Neural progenitor cell (in vitro differentiated cells): ENCODE measurements at regions not wholly inside any gene's neighbourhood (a gene's known extent, or its start where the extent isn't known, plus 50 kb on each side); places are given as distances from the start of the nearest gene placed in this dataset.

ENCODE experiments used
- DNase-seq: peaks from one replicate; pipeline ENCODE4 v3.0.0-alpha.2; 2016; ENCODE audit warnings: low spot score
- H2AFZ ChIP-seq: fragments of 200-600 bp; sonication (generic); replicated peaks from 2 replicates; pipeline ENCODE4 v1.6.1; 2016; ENCODE audit warnings: antibody characterized with exemption
- H3F3A ChIP-seq: fragments of 200-600 bp; sonication (generic); 2 replicates; pipeline ENCODE4 v1.6.1; 2016; ENCODE audit warnings: antibody characterized with exemption, low read depth
- H3K27ac ChIP-seq: fragments of 200-600 bp; sonication (generic); 2 replicates; pipeline ENCODE4 v1.5.1; 2016; ENCODE audit warnings: mild to moderate bottlenecking
- H3K27me3 ChIP-seq: fragments of 200-600 bp; sonication (generic); 2 replicates; pipeline ENCODE4 v1.6.1; 2016; ENCODE audit warnings: mild to moderate bottlenecking, moderate library complexity
- H3K36me3 ChIP-seq: fragments of 200-600 bp; sonication (generic); 2 replicates; pipeline ENCODE4 v1.5.1; 2016
- H3K4me1 ChIP-seq: fragments of 200-600 bp; sonication (generic); 2 replicates; pipeline ENCODE4 v1.6.1; 2016; ENCODE audit warnings: mixed run types
- H3K4me2 ChIP-seq: fragments of 200-600 bp; sonication (generic); 2 replicates; pipeline ENCODE4 v1.6.1; 2016
- H3K4me3 ChIP-seq: fragments of 200-600 bp; sonication (generic); 2 replicates; pipeline ENCODE4 v1.5.1; 2016
- H3K79me2 ChIP-seq: fragments of 200-600 bp; sonication (generic); 2 replicates; pipeline ENCODE4 v1.6.1; 2016; ENCODE audit warnings: low read depth
- H3K9ac ChIP-seq: fragments of 200-600 bp; sonication (generic); 2 replicates; pipeline ENCODE4 v1.6.1; 2016
- H3K9me3 ChIP-seq: fragments of 200-600 bp; sonication (generic); 2 replicates; pipeline ENCODE4 v1.5.1; 2016; ENCODE audit warnings: low read depth
- H4K20me1 ChIP-seq: fragments of 200-600 bp; sonication (generic); 2 replicates; pipeline ENCODE4 v1.6.1; 2016; ENCODE audit warnings: low read depth
- H3K27ac Mint-ChIP-seq: 3 replicates; pipeline ENCODE4 v1.8.0; 2021; ENCODE audit warnings: mixed read lengths
- H3K27me3 Mint-ChIP-seq: 2 replicates; pipeline ENCODE4 v1.8.0; 2022; ENCODE audit warnings: low read depth, mild to moderate bottlenecking, inconsistent platforms, moderate library complexity, mixed read lengths; ENCODE audit not compliant: insufficient read depth
- H3K36me3 Mint-ChIP-seq: 3 replicates; pipeline ENCODE4 v1.8.0; 2021; ENCODE audit warnings: mixed read lengths
- H3K4me1 Mint-ChIP-seq: 3 replicates; pipeline ENCODE4 v1.8.0; 2021; ENCODE audit warnings: mixed read lengths
- H3K4me3 Mint-ChIP-seq: 3 replicates; pipeline ENCODE4 v1.8.0; 2021; ENCODE audit warnings: mild to moderate bottlenecking, moderate library complexity, mixed read lengths
- H3K9me3 Mint-ChIP-seq: 3 replicates; pipeline ENCODE4 v1.8.0; 2020; ENCODE audit warnings: mixed read lengths
- EZH2 ChIP-seq: fragments of 200-600 bp; sonication (generic); IDR thresholded peaks from 2 replicates; pipeline ENCODE4 v1.6.1; 2017; ENCODE audit warnings: antibody characterized with exemption, mild to moderate bottlenecking, moderate library complexity
- EZH2phosphoT487 ChIP-seq: fragments of 200-600 bp; sonication (generic); IDR thresholded peaks from 2 replicates; pipeline ENCODE4 v1.6.1; 2017; ENCODE audit warnings: antibody characterized with exemption
- TF ChIP-seq, protein P1 (sequence below): fragments of 200-600 bp; sonication (generic); IDR thresholded peaks from 2 replicates; pipeline ENCODE4 v1.5.1; 2017; ENCODE audit warnings: antibody characterized with exemption, mild to moderate bottlenecking

DNA sequence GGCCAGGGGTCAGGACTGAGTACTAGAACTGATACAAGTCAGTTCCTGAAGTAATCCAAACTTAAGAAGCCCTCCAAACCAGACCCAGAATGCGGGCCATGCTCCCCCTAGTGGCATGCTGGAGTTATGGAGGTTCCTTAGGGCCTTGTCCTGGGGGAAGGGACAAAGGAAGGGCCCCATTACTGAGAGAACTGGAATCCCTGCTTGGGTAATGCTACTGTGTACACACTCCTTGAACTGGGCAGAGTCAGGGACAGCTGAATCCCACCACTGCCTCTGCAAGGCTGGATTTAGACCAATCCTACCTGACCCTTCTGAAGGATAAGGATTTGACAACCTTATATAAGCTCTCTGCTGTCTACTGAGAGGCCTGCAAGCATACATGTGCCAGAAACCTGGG, 97.3 kb upstream of the AKIP1 start:
- Histone ChIP-seq H3K27ac (no peak overlapping the region), H3K36me3 (no peaks in the 10 kb centered on the region), H3K9ac (no peak overlapping the region), H3K79me2 (peaks cover 3% of the 10 kb centered on the region), H3K9me3 (no peaks in the 10 kb centered on the region), H4K20me1 (peaks cover 10% of the 10 kb centered on the region), H3K4me2 (peak overlapping the region; percentile 23), H3K27me3 (no peaks in the 10 kb centered on the region), H3K4me3 (no peak overlapping the region), H3F3A (peaks cover 22% of the 10 kb centered on the region), H2AFZ (no peak overlapping the region), H3K4me1 (peaks cover 33% of the 10 kb centered on the region)
- Mint-ChIP-seq H3K27ac (no peak overlapping the region), H3K4me3 (no peak overlapping the region), H3K9me3 (peaks cover 3% of the 10 kb centered on the region), H3K27me3 (peaks cover 2% of the 10 kb centered on the region), H3K4me1 (peaks cover 43% of the 10 kb centered on the region), H3K36me3 (peaks cover 5% of the 10 kb centered on the region)
- no peak for TF ChIP-seq EZH2
- TF ChIP-seq, protein P1, sequence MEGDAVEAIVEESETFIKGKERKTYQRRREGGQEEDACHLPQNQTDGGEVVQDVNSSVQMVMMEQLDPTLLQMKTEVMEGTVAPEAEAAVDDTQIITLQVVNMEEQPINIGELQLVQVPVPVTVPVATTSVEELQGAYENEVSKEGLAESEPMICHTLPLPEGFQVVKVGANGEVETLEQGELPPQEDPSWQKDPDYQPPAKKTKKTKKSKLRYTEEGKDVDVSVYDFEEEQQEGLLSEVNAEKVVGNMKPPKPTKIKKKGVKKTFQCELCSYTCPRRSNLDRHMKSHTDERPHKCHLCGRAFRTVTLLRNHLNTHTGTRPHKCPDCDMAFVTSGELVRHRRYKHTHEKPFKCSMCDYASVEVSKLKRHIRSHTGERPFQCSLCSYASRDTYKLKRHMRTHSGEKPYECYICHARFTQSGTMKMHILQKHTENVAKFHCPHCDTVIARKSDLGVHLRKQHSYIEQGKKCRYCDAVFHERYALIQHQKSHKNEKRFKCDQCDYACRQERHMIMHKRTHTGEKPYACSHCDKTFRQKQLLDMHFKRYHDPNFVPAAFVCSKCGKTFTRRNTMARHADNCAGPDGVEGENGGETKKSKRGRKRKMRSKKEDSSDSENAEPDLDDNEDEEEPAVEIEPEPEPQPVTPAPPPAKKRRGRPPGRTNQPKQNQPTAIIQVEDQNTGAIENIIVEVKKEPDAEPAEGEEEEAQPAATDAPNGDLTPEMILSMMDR = peak; percentile 98
- no peak for TF ChIP-seq EZH2phosphoT487
- peak; percentile 90 for DNase-seq

DNA sequence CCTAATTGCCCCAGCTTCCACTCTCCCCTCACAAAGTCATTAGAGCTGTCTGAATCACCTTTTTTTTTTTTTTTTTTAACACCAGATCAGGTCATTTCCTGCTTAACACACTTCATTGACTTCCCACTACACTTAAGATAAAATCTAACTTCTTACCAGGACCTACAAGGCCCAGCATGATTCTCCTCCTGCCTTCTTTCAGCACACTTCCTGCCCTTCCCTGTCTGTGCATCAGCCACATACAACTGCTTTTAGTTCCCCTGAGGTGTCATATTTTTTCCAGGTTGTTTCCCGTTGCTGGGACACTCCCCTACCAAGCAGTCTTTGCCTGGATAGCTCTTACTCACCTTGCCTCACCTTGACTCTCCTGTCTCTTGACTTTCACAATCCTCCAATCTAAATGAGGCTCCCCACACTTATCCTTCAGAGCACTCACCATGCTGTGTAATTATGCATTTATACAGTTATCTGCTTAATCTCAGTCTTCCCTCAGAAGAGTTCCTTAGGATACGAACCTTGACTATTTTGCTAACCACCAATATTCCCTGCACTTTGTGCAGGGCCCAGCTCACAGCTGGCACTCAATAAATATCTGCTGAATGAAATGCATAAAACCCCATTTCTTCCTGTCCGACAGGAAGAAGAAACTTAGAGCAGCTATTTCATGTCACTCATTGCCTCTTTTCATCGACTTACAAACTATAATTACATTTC, 96.6 kb upstream of the AKIP1 start:
- Mint-ChIP-seq H3K36me3 (peaks cover 6% of the 10 kb centered on the region), H3K9me3 (peaks cover 3% of the 10 kb centered on the region), H3K4me1 (peaks cover 36% of the 10 kb centered on the region), H3K4me3 (no peak overlapping the region), H3K27me3 (peaks cover 2% of the 10 kb centered on the region), H3K27ac (no peak overlapping the region)
- H3K4me2 ChIP-seq = peak overlapping the region; percentile 23
- H3K4me1 ChIP-seq = peaks cover 26% of the 10 kb centered on the region
- DNase-seq = no peak
- TF ChIP-seq EZH2 (no peak), EZH2phosphoT487 (no peak)
- TF ChIP-seq, protein P1 = no peak
- H2AFZ ChIP-seq = no peak overlapping the region
- no peak overlapping the region for H3K9ac ChIP-seq
- no peak overlapping the region for H3K4me3 ChIP-seq
- no peaks in the 10 kb centered on the region for H3K79me2 ChIP-seq
- no peaks in the 10 kb centered on the region for H3K36me3 ChIP-seq
- H3K27ac ChIP-seq = no peak overlapping the region
- no peaks in the 10 kb centered on the region for H3K9me3 ChIP-seq
- no peaks in the 10 kb centered on the region for H3K27me3 ChIP-seq
- H3F3A ChIP-seq = peaks cover 17% of the 10 kb centered on the region
- H4K20me1 ChIP-seq = peaks cover 3% of the 10 kb centered on the region

DNA sequence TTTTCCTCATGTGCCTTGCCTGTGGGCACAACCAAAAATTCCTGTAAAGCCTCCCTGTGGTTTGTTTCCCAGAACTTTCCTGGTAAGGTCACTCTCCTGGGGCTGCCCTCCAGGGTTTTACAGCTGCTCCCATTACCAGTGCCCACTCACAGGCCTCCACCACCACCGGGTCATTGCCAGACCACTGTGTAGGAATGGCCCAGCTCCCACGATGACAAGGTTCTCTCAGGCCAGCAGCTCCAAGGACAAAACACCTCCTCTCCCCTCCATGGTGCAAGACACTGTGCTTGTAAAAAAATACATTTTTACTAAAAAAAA, 96.1 kb upstream of the AKIP1 start:
- no peaks in the 10 kb centered on the region for H3K79me2 ChIP-seq

DNA sequence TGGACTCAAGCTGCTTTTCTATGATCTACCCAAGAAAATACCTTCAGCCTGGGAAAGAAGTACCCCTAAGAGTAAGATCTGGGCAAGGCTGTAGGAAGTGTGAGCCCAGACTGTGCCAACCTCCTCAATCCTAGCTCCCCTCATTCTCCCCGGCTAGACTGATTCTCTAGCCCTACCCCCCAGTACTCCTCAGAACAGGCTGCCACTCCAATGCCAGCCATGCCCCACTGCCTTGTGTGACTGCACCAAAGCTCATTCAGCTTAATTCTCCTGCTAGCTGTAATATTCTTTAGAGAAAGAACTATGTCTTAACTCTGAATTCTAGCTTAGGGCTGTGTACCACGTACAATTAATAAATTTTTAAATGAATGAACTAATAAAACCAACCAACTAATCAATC, 92.6 kb upstream of the AKIP1 start:
- Histone ChIP-seq H3K4me1 (peaks cover 22% of the 10 kb centered on the region), H2AFZ (no peak overlapping the region), H3K9me3 (no peaks in the 10 kb centered on the region), H3K4me2 (no peak overlapping the region), H3K27me3 (no peaks in the 10 kb centered on the region), H3F3A (peaks cover 15% of the 10 kb centered on the region), H3K36me3 (no peaks in the 10 kb centered on the region), H3K27ac (no peak overlapping the region), H3K4me3 (no peak overlapping the region), H3K79me2 (peaks cover 8% of the 10 kb centered on the region), H3K9ac (no peak overlapping the region), H4K20me1 (peaks cover 4% of the 10 kb centered on the region)
- Mint-ChIP-seq H3K27ac (no peak overlapping the region), H3K4me3 (no peak overlapping the region), H3K27me3 (peaks cover 6% of the 10 kb centered on the region), H3K4me1 (peaks cover 19% of the 10 kb centered on the region), H3K9me3 (peaks cover 3% of the 10 kb centered on the region), H3K36me3 (peaks cover 8% of the 10 kb centered on the region)
- TF ChIP-seq, protein P1 = no peak
- no peak for TF ChIP-seq EZH2
- TF ChIP-seq EZH2phosphoT487 = no peak
- no peak for DNase-seq

More for the DNA sequence above, 96.1 kb upstream of the AKIP1 start:
- Histone ChIP-seq H3K27ac (no peak overlapping the region), H3K4me3 (no peak overlapping the region), H2AFZ (no peak overlapping the region), H3K36me3 (no peaks in the 10 kb centered on the region), H3K4me1 (peaks cover 21% of the 10 kb centered on the region), H3K4me2 (no peak overlapping the region), H3F3A (peaks cover 12% of the 10 kb centered on the region), H3K9ac (no peak overlapping the region), H4K20me1 (no peaks in the 10 kb centered on the region), H3K27me3 (no peaks in the 10 kb centered on the region), H3K9me3 (no peaks in the 10 kb centered on the region)
- H3K27me3 Mint-ChIP-seq = peaks cover 2% of the 10 kb centered on the region
- DNase-seq = no peak
- peaks cover 31% of the 10 kb centered on the region for H3K4me1 Mint-ChIP-seq
- peaks cover 8% of the 10 kb centered on the region for H3K36me3 Mint-ChIP-seq
- no peak overlapping the region for H3K27ac Mint-ChIP-seq
- TF ChIP-seq EZH2 = no peak
- H3K9me3 Mint-ChIP-seq = peaks cover 3% of the 10 kb centered on the region
- no peak overlapping the region for H3K4me3 Mint-ChIP-seq
